Sigmoid colon (tissue), 6 donors: ENCODE measurements at regions not wholly inside any gene's neighbourhood (a gene's known extent, or its start where the extent isn't known, plus 50 kb on each side); places are given as distances from the start of the nearest gene placed in this dataset.

Experiments
- DNase-seq: peaks from one replicate; pipeline ENCODE4 v3.0.0-alpha.2; 2019
- H3K27ac ChIP-seq, 4 donors: fragments of 200-600 bp; sonication (generic); one replicate each; pipeline ENCODE4 v1.5.1; 2016 to 2019; ENCODE audit warnings: mild to moderate bottlenecking in 1 of 4
- H3K27me3 ChIP-seq, 3 donors: fragments of 200-600 bp; sonication (generic); one replicate each; pipeline ENCODE4 v1.5.1; 2019; ENCODE audit warnings: mild to moderate bottlenecking in 1 of 3
- H3K36me3 ChIP-seq, 4 donors: fragments of 200-600 bp; sonication (generic); one replicate each; pipeline ENCODE4 v1.5.1; 2016 to 2019
- H3K4me1 ChIP-seq, 4 donors: fragments of 200-600 bp; sonication (generic); one replicate each; pipeline ENCODE4 v1.5.1; 2017 to 2019
- H3K4me3 ChIP-seq, 4 donors: fragments of 200-600 bp; sonication (generic); one replicate each; pipeline ENCODE4 v1.5.1; 2017 to 2019; ENCODE audit warnings: mild to moderate bottlenecking in 2 of 4, moderate library complexity in 1 of 4
- H3K9me3 ChIP-seq, 4 donors: fragments of 200-600 bp in 3 of 4; sonication (generic) in 3 of 4; one replicate each; pipeline versions ENCODE4 v1.5.1 to v1.6.1; 2013 to 2019
- EP300 ChIP-seq, 4 donors: sonication (generic); formaldehyde crosslinking; IDR thresholded peaks; one replicate each; pipeline ENCODE4 v1.6.1; 2017; ENCODE audit warnings: antibody characterized with exemption in 4 of 4
- POLR2A ChIP-seq, 2 donors: fragments of 450-650 bp; IDR thresholded peaks; one replicate each; pipeline ENCODE4 v1.6.1; 2016; ENCODE audit warnings: antibody characterized with exemption in 2 of 2, mild to moderate bottlenecking in 2 of 2, moderate library complexity in 2 of 2
- POLR2AphosphoS5 ChIP-seq, 4 donors: sonication (generic); formaldehyde crosslinking; IDR thresholded peaks; one replicate each; pipeline ENCODE4 v1.6.1; 2017; ENCODE audit warnings: antibody characterized with exemption in 4 of 4
- WGBS, 2 donors: extraction: QIAGEN DNeasy Blood & Tissue Kit; methylation state at CpG; one replicate each; pipeline ENCODE4 v1.1.7; 2013; 5-methylcytosine and 5-hydroxymethylcytosine counted together
- intact Hi-C: fragments of 100-400 bp; cut with DNase I; formaldehyde crosslinking; loops from one replicate; pipeline ENCODE4 v1.15.1; 2023
- TF ChIP-seq, protein P1 (sequence below), 4 experiments: fragments of 450-650 bp in 3 of 4; fragments of 200-600 bp in 1 of 4; IDR thresholded peaks; one replicate each; pipeline ENCODE4 v1.5.1; 2016 to 2019; ENCODE audit warnings: antibody characterized with exemption in 4 of 4, mild to moderate bottlenecking in 3 of 4, moderate library complexity in 2 of 4
- donor health status: healthy with polysubstance abuse.
- donor health status: healthy.

DNA sequence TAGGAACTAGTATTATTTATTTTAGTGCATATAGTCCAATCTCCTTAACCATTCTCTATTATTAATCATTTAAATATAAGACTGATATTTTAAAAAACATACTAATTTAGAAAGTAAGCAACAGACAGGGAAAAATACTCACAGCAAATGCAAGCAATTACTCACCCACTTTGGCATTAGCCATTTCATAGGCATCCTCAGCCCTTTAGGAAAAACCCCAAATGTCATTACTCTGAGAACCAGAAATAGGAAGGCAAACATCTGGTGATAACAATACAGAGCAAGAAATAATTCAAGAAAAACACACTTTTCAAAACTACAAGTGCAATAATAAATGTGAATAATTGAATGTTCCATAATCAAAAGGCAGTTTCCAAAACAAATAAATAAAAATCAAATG lies 545.1 kb downstream of the PLPP3 start:
- H3K4me1 ChIP-seq: peaks cover 0 to 8% (median 7%) of the 10 kb centered on the region in 4 donors
- DNase-seq: no peak
- TF ChIP-seq POLR2AphosphoS5 (IDR thresholded peaks at IDR 0.05) (no peak), POLR2A (IDR thresholded peaks at IDR 0.05) (no peak), EP300 (IDR thresholded peaks at IDR 0.05) (no peak)
- TF ChIP-seq, protein P1, sequence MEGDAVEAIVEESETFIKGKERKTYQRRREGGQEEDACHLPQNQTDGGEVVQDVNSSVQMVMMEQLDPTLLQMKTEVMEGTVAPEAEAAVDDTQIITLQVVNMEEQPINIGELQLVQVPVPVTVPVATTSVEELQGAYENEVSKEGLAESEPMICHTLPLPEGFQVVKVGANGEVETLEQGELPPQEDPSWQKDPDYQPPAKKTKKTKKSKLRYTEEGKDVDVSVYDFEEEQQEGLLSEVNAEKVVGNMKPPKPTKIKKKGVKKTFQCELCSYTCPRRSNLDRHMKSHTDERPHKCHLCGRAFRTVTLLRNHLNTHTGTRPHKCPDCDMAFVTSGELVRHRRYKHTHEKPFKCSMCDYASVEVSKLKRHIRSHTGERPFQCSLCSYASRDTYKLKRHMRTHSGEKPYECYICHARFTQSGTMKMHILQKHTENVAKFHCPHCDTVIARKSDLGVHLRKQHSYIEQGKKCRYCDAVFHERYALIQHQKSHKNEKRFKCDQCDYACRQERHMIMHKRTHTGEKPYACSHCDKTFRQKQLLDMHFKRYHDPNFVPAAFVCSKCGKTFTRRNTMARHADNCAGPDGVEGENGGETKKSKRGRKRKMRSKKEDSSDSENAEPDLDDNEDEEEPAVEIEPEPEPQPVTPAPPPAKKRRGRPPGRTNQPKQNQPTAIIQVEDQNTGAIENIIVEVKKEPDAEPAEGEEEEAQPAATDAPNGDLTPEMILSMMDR (IDR thresholded peaks at IDR 0.05): no peak
- H3K36me3 ChIP-seq: no peaks in the 10 kb centered on the region
- H3K9me3 ChIP-seq: no peaks in the 10 kb centered on the region
- intact Hi-C loops: no loop called here
- no peak overlapping the region for H3K27ac ChIP-seq
- H3K27me3 ChIP-seq: no peaks in the 10 kb centered on the region
- no peak overlapping the region for H3K4me3 ChIP-seq

DNA sequence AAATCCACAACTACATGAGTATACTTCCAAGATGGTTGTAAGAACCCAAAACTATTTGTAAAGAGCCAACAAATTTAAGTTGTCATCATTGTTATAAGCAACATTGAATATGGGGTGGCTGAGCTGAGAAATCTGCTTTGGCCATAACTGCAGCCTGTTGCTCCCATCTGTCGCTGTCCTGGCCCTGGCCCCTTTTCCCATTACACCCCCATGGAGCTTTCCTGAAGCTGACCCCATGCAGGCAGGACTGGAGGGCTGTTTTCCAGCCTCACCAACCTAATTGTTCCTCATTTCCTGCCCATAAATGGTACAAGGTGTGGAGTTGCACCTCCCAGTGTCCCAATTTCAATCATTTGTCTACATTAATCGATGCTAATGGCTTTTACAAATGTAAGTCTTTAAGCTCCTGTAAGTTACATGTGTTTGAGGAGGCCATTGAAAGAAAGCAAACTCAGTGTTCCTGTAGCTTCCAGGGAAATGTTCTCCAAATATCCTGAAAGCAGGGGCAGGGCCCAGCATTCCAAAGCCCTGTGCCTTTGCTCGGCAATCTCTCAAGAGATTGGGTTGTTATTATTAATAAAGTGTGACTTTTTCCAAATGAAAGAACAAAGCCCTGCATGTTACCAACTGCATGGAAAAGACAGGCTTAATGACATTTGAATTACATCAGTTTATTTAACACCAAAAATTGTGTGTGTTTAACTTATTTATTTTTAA lies 545.9 kb downstream of the PLPP3 start:
- Histone ChIP-seq H3K4me3 (no peak overlapping the region), H3K27me3 (no peaks in the 10 kb centered on the region), H3K36me3 (no peaks in the 10 kb centered on the region), H3K27ac (no peak overlapping the region), H3K4me1 (peaks cover 0 to 8% (median 7%) of the 10 kb centered on the region in 4 donors), H3K9me3 (no peaks in the 10 kb centered on the region)
- DNase-seq: no peak
- 65 to 85% methylated on average over 3 of the region's 3 CpGs for WGBS, 2 donors
- intact Hi-C loops: no loop called here
- TF ChIP-seq POLR2A (IDR thresholded peaks at IDR 0.05) (no peak), POLR2AphosphoS5 (IDR thresholded peaks at IDR 0.05) (no peak), EP300 (IDR thresholded peaks at IDR 0.05) (no peak)
- TF ChIP-seq, protein P1 (IDR thresholded peaks at IDR 0.05): no peak

DNA sequence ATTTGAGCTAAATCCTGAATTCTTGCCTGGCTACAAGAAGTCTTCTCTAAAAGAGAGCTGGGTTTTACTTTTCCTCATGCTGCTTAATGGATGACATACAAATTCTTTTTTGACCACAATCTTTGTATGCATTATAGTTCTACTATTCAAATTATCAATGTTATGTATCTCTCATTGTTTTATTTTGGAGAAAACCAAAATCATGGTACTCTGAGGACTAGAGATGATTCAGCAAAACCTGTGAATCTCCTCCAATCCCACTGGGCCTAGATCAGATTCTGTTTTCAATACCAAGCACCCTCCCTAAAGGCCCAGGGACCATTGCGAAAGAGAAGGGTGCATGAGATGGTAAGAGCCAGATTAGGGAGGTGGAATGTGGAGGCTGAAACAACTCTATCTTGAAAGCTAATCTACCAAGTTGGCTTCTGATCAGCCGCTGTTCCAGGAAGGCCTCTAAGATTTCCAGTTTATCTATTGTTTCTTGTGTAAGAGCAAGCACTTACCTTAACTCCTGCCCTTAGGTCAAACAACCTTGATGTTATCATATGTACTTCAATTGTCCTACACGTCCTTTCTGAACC lies 547.2 kb downstream of the PLPP3 start:
- DNase-seq: no peak

DNA sequence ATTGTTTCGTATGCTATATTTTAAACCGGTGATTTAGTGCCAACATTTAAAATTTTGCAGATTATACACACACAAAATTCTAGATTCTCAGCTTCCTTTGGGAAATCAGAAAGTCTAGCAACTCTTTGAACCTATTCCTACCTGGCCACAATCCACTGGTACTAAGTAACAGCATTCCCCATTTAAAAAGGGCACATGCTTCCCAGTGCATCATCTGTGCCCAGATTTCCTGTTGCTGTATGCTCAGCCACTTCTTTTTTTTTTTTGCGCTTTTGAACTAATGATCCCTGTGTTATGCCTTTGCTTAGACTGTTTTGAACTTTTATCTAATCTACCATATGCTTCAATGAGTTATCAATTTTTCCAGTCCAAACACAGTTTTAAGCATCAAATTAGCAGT lies 548.4 kb downstream of the PLPP3 start:
- no peaks in the 10 kb centered on the region for H3K36me3 ChIP-seq
- peaks cover 0 to 1% (median 0%) of the 10 kb centered on the region in 4 donors for H3K4me1 ChIP-seq
- DNase-seq: no peak
- intact Hi-C loops: no loop called here
- TF ChIP-seq POLR2AphosphoS5 (IDR thresholded peaks at IDR 0.05) (no peak), EP300 (IDR thresholded peaks at IDR 0.05) (no peak), POLR2A (IDR thresholded peaks at IDR 0.05) (no peak)
- TF ChIP-seq, protein P1 (IDR thresholded peaks at IDR 0.05): no peak
- WGBS, 2 donors: 97 to 98% methylated on average over 3 of the region's 3 CpGs
- H3K27ac ChIP-seq: no peak overlapping the region
- no peaks in the 10 kb centered on the region for H3K9me3 ChIP-seq
- no peaks in the 10 kb centered on the region for H3K27me3 ChIP-seq
- H3K4me3 ChIP-seq: no peak overlapping the region

More for the DNA sequence above, 547.2 kb downstream of the PLPP3 start:
- Histone ChIP-seq H3K4me3 (no peak overlapping the region), H3K36me3 (no peaks in the 10 kb centered on the region), H3K4me1 (peaks cover 0 to 8% (median 7%) of the 10 kb centered on the region in 4 donors), H3K27me3 (no peaks in the 10 kb centered on the region), H3K9me3 (no peaks in the 10 kb centered on the region), H3K27ac (no peak overlapping the region)
- WGBS, 2 donors: 83 to 90% methylated on average over 3 of the region's 3 CpGs
- TF ChIP-seq, protein P1 (IDR thresholded peaks at IDR 0.05): no peak
- no peak for TF ChIP-seq EP300 (IDR thresholded peaks at IDR 0.05)
- TF ChIP-seq POLR2A (IDR thresholded peaks at IDR 0.05): no peak
- TF ChIP-seq POLR2AphosphoS5 (IDR thresholded peaks at IDR 0.05): no peak
- intact Hi-C loops: no loop called here
